GM12874 (cell line): ENCODE measurements at regions not wholly inside any gene's neighbourhood (a gene's known extent, or its start where the extent isn't known, plus 50 kb on each side); places are given as distances from the start of the nearest gene placed in this dataset.

ENCODE experiments used
- TF ChIP-seq, protein P1 (sequence below): IDR thresholded peaks from 2 replicates; pipeline ENCODE4 v1.5.1; 2011; ENCODE audit warnings: low read depth, mild to moderate bottlenecking, control low read depth, low read length, moderate library complexity; ENCODE audit not compliant: insufficient read depth

DNA sequence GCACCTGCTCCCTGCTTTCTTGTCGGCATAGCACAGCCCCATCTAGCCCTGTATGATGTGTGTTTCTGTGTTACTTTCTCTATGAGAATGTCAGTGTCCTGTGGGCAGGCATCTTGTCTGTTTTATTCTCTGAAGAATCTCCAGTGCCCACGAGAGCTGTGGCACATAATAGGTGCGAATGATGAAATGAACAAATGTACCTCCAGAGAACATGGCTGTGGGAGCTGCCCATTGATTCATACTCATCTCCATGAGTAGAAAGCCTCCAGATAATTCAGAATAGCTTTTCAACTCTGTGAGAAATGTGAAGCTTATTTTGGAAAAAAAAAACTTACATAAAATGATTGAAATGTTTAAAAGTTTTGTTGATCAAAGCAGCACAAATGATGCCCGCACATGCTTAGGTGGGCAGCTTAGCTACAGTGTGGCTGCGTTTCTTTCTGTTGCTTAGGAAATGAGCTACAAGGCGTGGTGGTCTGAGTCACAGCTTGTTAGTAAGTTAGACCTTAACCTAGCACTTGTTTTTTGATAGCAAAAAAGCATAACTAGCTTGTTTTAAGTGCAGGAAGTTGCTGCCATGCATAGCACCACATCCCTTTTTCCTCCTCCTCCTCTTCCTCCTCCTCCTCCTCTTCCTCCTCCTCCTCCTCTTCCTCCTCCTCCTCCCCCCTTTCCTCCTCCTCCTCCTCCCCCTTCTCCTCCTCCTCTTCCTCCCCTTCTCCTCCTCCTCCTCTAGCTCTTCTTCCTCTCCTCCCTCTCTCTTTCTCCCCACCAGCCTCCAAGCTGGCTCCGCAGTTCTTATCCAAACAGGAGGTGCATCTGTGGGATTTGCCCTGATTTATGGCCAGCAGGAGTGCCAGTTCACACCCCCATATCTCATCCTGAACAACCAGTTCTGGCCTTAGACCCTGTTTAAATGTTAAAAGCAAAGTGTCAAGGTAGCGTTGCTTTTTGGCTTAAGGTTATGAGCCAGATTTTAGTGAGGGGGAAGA, 221.5 kb downstream of the IRF8 start:
- TF ChIP-seq, protein P1, sequence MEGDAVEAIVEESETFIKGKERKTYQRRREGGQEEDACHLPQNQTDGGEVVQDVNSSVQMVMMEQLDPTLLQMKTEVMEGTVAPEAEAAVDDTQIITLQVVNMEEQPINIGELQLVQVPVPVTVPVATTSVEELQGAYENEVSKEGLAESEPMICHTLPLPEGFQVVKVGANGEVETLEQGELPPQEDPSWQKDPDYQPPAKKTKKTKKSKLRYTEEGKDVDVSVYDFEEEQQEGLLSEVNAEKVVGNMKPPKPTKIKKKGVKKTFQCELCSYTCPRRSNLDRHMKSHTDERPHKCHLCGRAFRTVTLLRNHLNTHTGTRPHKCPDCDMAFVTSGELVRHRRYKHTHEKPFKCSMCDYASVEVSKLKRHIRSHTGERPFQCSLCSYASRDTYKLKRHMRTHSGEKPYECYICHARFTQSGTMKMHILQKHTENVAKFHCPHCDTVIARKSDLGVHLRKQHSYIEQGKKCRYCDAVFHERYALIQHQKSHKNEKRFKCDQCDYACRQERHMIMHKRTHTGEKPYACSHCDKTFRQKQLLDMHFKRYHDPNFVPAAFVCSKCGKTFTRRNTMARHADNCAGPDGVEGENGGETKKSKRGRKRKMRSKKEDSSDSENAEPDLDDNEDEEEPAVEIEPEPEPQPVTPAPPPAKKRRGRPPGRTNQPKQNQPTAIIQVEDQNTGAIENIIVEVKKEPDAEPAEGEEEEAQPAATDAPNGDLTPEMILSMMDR: no peak

DNA sequence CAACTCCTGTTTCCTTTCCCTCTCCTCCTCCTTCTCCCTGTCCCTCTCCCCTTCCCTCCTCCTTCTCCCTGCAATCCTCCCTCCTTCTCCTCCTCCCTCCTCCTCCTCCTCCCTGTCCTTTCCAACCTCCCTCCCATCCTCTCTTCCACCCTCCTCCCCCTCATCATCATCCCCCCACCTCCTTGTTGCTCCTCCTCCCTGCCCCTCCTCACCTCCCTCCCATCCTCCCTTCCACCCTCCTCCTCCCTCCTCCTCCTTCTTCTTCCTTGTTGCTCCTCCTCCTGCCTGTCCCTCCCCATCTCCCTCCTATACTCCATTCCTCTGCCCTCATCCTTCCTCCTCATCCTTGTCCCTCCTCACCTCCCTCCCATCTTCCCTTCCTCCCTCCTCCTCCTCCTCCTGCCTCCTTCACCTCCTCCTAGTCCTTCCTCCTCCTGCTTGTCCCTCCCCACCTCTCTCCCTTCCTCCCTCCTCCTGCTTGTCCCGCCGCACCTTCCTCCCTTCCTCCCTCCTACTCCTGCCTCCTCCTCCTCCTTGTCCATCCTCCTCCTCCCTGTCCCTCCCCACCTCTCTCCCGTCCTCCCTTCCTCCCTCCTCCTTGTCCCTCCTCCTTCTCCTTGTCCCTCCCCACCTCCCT, 222.5 kb downstream of the IRF8 start:
- TF ChIP-seq, protein P1: no peak

DNA sequence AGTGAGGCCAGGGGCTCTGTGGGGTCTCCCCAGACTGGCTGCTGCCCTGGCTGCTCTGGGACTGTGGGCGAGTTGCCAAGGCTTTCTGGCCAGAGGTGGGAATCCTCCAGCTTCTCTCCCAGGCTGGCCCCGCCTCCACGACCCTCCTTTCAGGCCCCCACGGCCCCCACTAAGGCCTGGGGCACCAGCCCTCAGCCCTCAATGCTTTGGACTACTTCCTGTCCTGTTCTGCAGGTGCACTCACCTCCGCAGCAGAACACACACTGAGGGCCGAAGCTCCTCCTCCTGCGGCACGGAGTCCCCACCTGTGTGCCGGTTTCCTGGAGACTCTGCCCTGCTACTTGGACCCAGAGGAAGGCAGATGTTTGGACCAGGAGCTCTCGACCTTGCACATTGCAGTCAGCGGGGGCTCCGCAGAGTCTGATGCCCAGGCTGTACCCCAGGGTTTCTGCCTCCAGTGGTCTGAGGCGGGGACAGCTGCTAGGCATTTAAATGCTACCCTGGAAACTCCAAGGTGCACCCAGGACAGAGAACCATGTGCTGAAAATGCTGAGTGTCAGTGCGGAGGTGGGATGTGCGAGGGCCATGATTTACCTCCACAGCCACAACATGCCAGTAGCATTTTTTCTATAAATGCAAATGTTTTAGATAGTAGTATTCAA, 223.8 kb downstream of the IRF8 start:
- TF ChIP-seq, protein P1: no peak

DNA sequence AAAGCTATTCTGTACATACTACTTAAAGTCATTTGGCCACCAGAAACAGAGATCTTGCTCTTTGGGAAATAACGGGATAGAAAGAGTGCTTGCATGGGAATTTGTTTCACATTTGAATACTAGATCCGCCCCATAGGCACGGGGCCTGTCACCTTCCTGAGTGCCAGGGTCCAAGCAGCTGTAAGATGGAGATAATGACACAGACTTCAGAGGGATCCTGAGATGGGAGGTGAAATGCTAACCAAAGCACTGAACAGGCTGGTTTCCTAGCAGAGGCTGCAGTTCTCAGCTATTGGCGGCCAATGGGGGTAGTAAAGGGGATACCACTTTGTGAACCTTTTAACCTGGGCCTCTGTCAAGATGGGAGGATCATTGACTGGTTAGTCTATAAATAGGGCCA, 225.4 kb downstream of the IRF8 start:
- TF ChIP-seq, protein P1: no peak

DNA sequence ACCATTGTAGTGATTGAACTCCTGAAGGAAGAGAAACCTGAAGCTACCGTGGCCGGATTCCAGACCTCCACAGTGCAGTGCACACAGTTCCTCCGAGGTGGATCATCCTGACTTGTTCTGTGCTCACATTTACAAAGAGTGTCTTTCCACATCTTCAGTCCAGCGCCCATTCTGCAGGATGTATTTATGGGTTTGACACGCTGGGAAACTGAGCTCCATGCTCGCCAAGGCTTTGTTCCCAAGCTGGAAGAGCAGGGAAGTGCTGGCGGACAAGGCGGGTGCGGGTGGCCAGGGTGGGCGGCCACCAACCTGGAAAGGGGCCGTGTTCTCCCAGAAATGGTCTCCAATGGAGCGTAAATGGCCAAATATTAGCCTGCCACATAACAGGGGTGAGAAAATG, 227.9 kb downstream of the IRF8 start:
- TF ChIP-seq, protein P1: no peak

DNA sequence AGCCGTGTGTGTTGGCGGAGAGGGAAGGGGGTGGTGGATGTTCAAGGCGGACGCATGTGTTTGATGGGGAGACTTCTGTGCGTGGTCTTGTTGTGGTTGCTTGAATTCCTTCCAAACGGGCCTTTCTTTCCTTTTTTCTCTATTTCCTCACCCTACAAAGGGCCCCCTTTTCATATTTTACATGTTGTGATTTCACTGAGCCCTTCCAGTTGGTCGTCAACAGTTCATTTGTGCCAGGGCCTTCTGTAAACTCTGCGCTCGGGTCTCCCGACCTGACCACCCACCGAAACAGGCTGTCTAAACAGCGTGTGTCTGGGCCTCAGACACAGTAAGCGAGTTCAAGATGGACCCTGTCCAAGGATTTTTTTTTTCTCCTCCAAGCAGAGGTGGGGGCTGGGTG, 228.4 kb downstream of the IRF8 start:
- TF ChIP-seq, protein P1: no peak

DNA sequence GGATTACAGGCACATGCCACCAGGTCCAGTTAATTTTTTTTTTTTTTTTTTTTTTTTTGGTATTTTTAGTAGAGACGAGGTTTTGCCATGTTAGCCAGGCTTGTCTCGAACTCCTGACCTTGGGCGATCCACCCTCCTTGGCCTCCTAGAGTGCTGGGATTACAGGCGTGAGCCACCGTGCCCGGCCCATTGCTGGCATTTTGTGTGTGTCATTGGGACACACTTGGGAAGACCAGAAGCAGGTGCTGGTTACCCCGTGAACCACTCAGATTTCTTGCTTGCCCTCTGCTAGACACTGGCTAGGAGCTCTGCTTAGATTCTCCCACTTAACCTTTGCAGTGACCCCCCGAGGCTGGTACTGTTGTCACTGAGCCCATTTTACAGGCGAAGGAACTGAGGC, 229.3 kb downstream of the IRF8 start:
- TF ChIP-seq, protein P1: no peak
